Breast epithelium (tissue), 3 donors: ENCODE measurements at regions not wholly inside any gene's neighbourhood (a gene's known extent, or its start where the extent isn't known, plus 50 kb on each side); places are given as distances from the start of the nearest gene placed in this dataset.

Experiments
- CTCF ChIP-seq, 3 donors: fragments of 450-650 bp; IDR thresholded peaks; one replicate each; pipeline ENCODE4 v1.5.1; 2016 to 2017; ENCODE audit warnings: antibody characterized with exemption in 3 of 3, mild to moderate bottlenecking in 3 of 3, moderate library complexity in 3 of 3
- POLR2A ChIP-seq: fragments of 450-650 bp; IDR thresholded peaks from one replicate; pipeline ENCODE4 v1.6.1; 2016; ENCODE audit warnings: antibody characterized with exemption, mild to moderate bottlenecking, moderate library complexity
- POLR2AphosphoS5 ChIP-seq, 3 donors: sonication (generic); formaldehyde crosslinking; IDR thresholded peaks; one replicate each; pipeline ENCODE4 v1.6.1; 2017; ENCODE audit warnings: antibody characterized with exemption in 3 of 3

GRCh38 chr13:30561511-30561910 is 56.2 kb upstream of the USPL1 start:
- TF ChIP-seq CTCF (IDR thresholded peaks at IDR 0.05) (no peak), POLR2A (no peak), POLR2AphosphoS5 (IDR thresholded peaks at IDR 0.05) (no peak)
